GM18511 (cell line): ENCODE measurements at regions not wholly inside any gene's neighbourhood (a gene's known extent, or its start where the extent isn't known, plus 50 kb on each side); places are given as distances from the start of the nearest gene placed in this dataset.
"Not testable (repeated sequence)": the region's sequence is repeated elsewhere in the genome, so short reads cannot be mapped to it uniquely, and the experiment has no call there.

Experiments
- ATAC-seq: cut with Tn5 transposase; IDR thresholded peaks from one replicate; pipeline ENCODE4 v1.9.1; 2021; ENCODE audit warnings: mild to moderate bottlenecking, moderate library complexity; ENCODE audit not compliant: unreplicated experiment

- ATAC-seq: no peak
Observed at GRCh38 chr4:59455751-59456150, 1744.4 kb upstream of the ADGRL3 start.

- ATAC-seq: no peak
Observed at GRCh38 chr4:59457576-59457975, 1742.5 kb upstream of the ADGRL3 start.

DNA sequence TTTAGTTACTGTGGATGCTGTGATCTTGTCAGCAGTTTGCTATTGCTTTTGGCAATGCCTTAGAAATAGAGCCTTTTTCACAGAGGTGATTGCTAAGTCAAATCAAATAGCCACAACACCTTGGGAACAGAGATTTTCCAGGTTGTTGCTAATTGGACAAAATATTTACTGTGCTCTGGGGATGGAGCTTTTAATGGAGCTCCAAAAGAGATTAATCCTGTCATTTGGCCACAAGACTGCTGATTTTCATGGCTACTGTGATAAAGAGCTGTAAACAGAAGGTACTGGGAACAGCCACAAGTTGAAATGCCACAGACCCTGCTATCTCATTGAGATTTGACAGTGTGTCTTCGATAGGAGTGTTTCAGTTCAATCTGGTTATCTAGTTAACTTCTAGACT lies 1715.2 kb upstream of the ADGRL3 start:
- no peak for ATAC-seq

GRCh38 chr4:59500103-59500502 lies 1700.0 kb upstream of the ADGRL3 start:
- no peak for ATAC-seq

- ATAC-seq: no peak
Observed at GRCh38 chr4:59503731-59504130, 1696.4 kb upstream of the ADGRL3 start.

DNA sequence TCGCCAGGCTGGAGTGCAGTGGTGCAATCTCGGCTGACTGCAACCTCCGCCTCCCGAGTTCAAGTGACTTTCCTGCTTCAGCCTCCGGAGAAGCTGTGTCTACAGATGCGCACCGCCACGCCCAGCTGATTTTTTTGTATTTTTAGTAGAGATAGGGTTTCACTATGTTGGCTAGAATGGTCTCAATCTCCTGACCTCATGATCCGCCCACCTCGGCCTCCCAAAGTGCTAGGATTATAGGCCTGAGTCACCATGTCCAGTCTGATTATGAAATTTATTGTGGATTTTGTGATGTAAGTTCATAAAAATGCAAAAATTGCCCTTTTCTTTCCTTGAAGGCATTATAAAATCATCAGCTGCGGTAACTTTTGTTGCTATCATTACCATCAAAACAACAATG lies 1688.3 kb upstream of the ADGRL3 start:
- not testable (repeated sequence) for ATAC-seq

GRCh38 chr4:59517007-59517406 lies 1683.1 kb upstream of the ADGRL3 start:
- ATAC-seq: no peak

- no peak for ATAC-seq
Observed at GRCh38 chr4:59518005-59518823, 1681.9 kb upstream of the ADGRL3 start.

DNA sequence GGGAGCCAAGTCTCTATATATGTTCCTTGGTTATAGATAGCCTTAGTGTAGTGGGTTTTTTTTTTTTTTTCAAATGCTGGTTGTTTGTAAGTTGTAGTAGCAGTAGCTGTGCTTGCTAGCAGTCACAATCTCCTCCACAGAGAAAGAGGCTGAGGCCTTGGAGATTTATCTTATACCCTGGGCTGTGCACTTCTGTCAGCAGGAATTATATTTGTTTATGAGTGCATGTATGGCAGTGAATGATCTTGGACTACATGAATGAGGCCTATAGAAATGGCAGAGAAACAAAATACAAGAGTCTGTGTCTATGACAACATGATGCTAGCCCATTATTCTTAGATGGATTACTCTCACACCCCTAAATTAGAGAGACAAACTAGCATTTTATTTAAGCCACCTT lies 1674.2 kb upstream of the ADGRL3 start:
- no peak for ATAC-seq

- no peak for ATAC-seq
Observed at GRCh38 chr4:59535541-59535940, 1664.6 kb upstream of the ADGRL3 start.

- no peak for ATAC-seq
Observed at GRCh38 chr4:59536428-59536827, 1663.7 kb upstream of the ADGRL3 start.

DNA sequence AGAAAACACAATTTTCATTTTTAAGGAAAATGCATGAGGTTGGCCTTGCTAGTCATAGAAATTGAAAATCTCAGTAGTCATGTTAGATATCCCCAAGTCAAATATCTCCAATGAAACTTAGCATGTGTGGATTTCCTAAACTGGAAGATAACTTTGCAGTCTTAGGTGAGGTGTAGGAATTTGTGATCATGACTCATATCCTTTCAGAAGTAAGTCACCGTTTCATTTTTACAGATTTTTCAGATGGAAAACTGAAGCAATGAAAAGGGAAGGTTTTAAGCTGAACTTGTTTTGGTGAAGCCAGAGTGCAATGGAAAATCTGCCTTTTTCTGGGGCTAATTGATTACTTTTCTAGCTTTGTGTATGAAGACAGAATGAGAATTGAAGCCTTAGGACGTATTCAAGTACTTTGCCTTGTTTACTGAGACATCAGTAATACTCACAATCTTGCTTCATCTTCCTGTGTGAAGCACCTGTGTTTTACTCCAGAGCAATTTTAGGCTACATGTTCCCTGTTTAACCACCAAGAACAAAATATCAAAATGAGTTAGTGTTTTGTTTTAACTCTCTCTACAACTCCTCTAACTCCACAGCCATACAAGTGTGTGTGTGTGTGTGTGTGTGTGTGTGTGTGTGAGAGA lies 1662.8 kb upstream of the ADGRL3 start:
- ATAC-seq: no peak

GRCh38 chr4:59539401-59539800 lies 1660.7 kb upstream of the ADGRL3 start:
- ATAC-seq: no peak

- ATAC-seq: no peak
Observed at GRCh38 chr4:59540311-59540710, 1659.8 kb upstream of the ADGRL3 start.

GRCh38 chr4:59553063-59553720 lies 1646.9 kb upstream of the ADGRL3 start:
- peak; percentile 64 for ATAC-seq

DNA sequence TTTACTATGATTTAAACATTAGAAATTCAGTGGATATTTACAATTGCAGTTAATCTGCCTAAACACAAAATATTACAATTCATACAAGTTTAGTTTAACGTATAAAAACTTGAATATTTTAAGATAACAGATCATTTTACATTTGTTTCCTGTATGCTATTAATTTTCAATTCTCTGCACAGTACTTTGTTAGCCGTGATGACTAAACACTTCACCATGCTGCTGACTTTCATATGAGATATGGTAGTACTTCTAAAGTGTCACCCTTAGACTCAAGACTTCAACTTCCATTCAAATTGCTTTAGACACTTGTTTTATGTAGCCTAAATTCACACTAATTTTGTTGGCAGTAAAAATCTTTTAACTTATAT lies 1646.4 kb upstream of the ADGRL3 start:
- ATAC-seq: no peak

DNA sequence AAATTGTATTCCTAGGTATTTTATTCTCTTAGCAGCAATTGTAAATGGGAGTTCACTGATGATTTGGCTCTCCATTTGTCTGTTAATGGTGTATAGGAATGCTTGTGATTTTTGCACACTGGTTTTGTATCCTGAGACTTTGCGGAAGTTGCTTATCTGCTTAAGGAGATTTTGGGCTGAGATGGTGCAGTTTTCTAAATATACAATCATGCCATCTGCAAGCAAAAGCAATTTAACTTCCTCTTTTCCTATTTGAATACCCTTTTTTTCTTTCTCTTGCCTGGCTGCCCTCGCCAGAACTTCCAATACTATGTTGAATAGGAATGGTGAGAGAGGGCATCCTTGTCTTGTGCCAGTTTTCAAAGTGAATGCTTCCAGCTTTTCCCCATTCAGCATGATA lies 1643.9 kb upstream of the ADGRL3 start:
- not testable (repeated sequence) for ATAC-seq

- not testable (repeated sequence) for ATAC-seq
Observed at GRCh38 chr4:59560141-59560648, 1639.9 kb upstream of the ADGRL3 start.

- ATAC-seq: no peak
Observed at GRCh38 chr4:59565836-59566235, 1634.3 kb upstream of the ADGRL3 start.

DNA sequence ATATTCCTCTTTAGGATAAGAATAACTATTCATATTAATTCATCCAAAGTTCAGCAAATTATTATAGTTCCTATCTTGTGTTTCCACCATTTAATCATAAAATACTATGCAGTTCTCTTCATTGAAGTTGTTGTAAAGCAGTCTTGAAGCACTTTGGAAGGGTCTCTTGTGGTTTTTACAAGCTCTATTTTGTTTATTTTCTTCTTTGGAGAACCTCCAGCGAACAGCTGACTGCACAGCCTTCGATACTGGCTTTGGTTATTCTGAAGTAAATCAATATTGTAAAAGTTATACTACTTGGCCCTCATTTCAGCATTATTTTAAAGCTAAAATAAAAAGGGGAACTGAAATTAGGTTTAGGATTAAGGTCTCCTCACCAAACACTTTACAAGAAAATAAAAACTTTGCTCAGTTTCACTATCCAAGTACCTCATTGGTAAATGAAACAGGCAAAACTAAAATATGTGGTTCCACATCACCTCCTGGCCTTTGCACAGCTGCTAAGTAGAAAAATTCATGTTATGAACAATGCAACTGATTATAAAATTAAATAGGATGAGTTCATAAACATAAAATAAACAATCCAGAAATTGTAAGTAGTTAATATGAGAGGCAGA lies 1629.2 kb upstream of the ADGRL3 start:
- no peak for ATAC-seq

- no peak for ATAC-seq
Observed at GRCh38 chr4:59571805-59572430, 1628.2 kb upstream of the ADGRL3 start.
